ENCODE measurements at regions not wholly inside any gene's neighbourhood (a gene's known extent, or its start where the extent isn't known, plus 50 kb on each side); places are given as distances from the start of the nearest gene placed in this dataset.

GRCh38 chr3:16675805-16676204 lies 70.6 kb upstream of the DAZL start:
- H3K9me3 ChIP-seq (ENCODE audit: control insufficient read depth, low read length): no peaks in the 10 kb centered on the region
- no peaks in the 10 kb centered on the region for H3K27me3 ChIP-seq (ENCODE audit: control insufficient read depth, insufficient read depth)
- ATAC-seq: no peak
- H3K4me1 ChIP-seq (ENCODE audit: control insufficient read depth, insufficient read depth, low read length): no peaks in the 10 kb centered on the region
- H3K27ac ChIP-seq (ENCODE audit: low read length): no peak overlapping the region
- no peak for DNase-seq
- intact Hi-C loops (cut with DNase I): no loop called here
- H3K4me3 ChIP-seq (ENCODE audit: low read length): no peak overlapping the region

- WGBS: 85% methylated on average over 3 of the region's 3 CpGs
- no peaks in the 10 kb centered on the region for H3K4me1 ChIP-seq (ENCODE audit: control insufficient read depth, insufficient read depth, low read length)
- DNase-seq: no peak
- no peaks in the 10 kb centered on the region for H3K27me3 ChIP-seq (ENCODE audit: control insufficient read depth, insufficient read depth)
- ATAC-seq: no peak
- intact Hi-C loops (cut with DNase I): no loop called here
- H3K9me3 ChIP-seq (ENCODE audit: control insufficient read depth, low read length): no peaks in the 10 kb centered on the region
- H3K27ac ChIP-seq (ENCODE audit: low read length): no peak overlapping the region
- no peak overlapping the region for H3K4me3 ChIP-seq (ENCODE audit: low read length)
These were observed 81.5 kb upstream of the DAZL start for GRCh38 chr3:16686679-16687078.

DNA sequence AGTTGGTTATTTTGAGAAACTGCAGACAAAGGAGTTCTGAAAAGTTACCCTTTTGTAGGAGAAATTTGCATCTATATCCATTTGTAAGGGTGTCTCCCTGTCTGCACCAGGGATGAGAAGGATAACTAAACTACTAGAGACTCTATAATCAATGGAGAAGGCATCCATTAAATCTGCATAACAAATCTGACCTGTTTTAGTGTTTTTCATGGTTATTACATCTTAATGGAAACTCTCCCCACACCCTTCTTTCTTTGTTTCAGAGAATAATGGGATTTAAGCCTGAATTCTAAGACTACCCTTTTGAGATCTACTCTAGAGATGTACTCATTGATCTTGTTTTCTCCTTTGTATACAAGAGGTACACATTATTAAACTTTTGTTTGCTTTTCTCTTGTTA lies 82.0 kb upstream of the DAZL start:
- intact Hi-C loops (cut with DNase I): no loop called here
- ATAC-seq (no peak), DNase-seq (no peak)
- Histone ChIP-seq H3K27me3 (ENCODE audit: control insufficient read depth, insufficient read depth) (no peaks in the 10 kb centered on the region), H3K4me1 (ENCODE audit: control insufficient read depth, insufficient read depth, low read length) (no peaks in the 10 kb centered on the region), H3K4me3 (ENCODE audit: low read length) (no peak overlapping the region), H3K27ac (ENCODE audit: low read length) (no peak overlapping the region), H3K9me3 (ENCODE audit: control insufficient read depth, low read length) (no peaks in the 10 kb centered on the region)

DNA sequence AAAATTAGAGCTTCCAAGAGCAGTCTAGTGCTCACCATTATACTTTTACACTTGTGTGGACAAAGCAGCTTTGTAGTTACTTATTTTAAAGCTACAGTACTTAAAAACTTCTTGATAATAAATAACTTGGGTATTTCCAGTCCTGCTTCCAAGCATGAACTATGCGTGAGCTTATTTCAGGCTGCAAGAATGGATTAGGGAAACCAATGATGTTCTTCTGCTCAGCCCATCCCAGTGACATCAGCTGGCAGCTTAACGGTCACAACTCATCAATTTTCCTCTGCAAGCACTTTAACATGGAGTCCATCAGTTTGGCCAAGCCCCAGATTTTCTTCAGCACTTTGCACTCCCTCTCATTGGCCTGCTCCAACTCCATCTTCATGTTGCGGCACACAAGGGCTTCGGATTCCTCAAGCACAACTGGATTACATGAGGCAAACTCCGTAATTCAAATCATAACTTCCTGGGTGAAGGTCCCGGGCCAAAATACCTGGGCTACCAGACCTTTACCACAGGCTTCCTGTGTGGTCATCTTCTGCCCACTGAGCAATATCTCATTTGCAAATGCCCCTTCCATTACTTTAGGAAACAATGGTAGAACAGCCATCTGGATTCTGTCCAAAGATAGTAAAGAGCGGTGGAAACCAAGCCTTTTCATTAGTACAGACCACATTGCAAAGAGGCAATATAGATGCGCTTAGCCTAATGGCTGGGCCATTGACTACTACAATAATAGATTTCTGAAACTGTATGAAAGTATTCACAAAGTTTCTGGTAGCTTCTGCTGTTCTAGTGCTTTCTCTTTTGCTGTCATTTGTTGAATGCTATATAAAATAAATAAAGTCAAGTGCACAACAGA lies 87.5 kb upstream of the DAZL start:
- intact Hi-C loops (cut with DNase I): no loop called here
- 85% methylated on average over 8 of the region's 8 CpGs for WGBS
- no peak for DNase-seq
- H3K4me3 ChIP-seq (ENCODE audit: low read length): no peak overlapping the region
- H3K9me3 ChIP-seq (ENCODE audit: control insufficient read depth, low read length): no peaks in the 10 kb centered on the region
- no peak overlapping the region for H3K27ac ChIP-seq (ENCODE audit: low read length)
- no peaks in the 10 kb centered on the region for H3K4me1 ChIP-seq (ENCODE audit: control insufficient read depth, insufficient read depth, low read length)
- H3K27me3 ChIP-seq (ENCODE audit: control insufficient read depth, insufficient read depth): no peaks in the 10 kb centered on the region
- ATAC-seq: no peak

GRCh38 chr3:16693820-16694219 lies 88.6 kb upstream of the DAZL start:
- WGBS: 35% methylated on average over 2 of the region's 2 CpGs
- H3K27me3 ChIP-seq (ENCODE audit: control insufficient read depth, insufficient read depth): no peaks in the 10 kb centered on the region
- H3K27ac ChIP-seq (ENCODE audit: low read length): peak overlapping the region; percentile 27
- ATAC-seq (peak; percentile 68 to 78), DNase-seq (no peak)
- no peak overlapping the region for H3K4me3 ChIP-seq (ENCODE audit: low read length)
- H3K9me3 ChIP-seq (ENCODE audit: control insufficient read depth, low read length): no peaks in the 10 kb centered on the region
- peaks cover 2% of the 10 kb centered on the region for H3K4me1 ChIP-seq (ENCODE audit: control insufficient read depth, insufficient read depth, low read length)
- intact Hi-C loops (cut with DNase I): no loop called here

GRCh38 chr3:16695710-16696109 lies 90.5 kb upstream of the DAZL start:
- Histone ChIP-seq H3K27me3 (ENCODE audit: control insufficient read depth, insufficient read depth) (no peaks in the 10 kb centered on the region), H3K4me1 (ENCODE audit: control insufficient read depth, insufficient read depth, low read length) (peaks cover 2% of the 10 kb centered on the region), H3K4me3 (ENCODE audit: low read length) (no peak overlapping the region), H3K27ac (ENCODE audit: low read length) (no peak overlapping the region), H3K9me3 (ENCODE audit: control insufficient read depth, low read length) (no peaks in the 10 kb centered on the region)
- intact Hi-C loops (cut with DNase I): no loop called here
- ATAC-seq (no peak), DNase-seq (no peak)
- WGBS: 88% methylated on average over 4 of the region's 4 CpGs

DNA sequence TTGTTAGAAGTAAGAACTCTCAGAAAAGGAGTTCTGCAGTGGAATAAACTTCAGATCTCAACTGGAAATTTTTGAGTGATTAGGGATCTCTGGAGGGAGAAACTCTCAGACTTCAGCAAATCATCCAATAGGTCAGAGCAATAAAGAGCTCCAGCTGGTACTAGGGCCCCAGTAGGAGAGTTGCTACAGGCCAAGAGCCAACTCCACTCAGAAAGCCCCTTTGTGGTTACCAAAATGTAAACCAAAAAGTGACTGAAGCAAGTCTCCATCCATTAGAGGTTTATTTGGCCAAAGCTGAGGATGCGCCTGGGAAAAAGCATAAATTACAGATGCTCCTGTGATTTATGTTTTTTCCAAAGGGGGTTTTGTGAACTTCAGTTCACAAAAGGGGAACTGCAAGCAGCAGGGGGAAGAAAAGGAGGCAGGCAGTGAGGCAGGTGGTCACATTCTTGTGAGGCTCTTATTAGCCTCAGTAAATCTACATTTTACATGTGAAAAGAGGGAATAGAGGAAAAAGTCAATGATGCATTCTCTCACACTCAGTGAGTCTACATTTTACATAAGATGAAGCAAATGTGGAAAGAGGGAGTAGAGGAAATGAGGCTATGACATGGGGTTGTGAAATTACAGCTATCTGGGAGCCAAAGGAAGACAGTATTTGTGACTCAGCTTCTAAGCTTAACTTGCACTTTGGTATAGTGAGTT lies 92.4 kb upstream of the DAZL start:
- Histone ChIP-seq H3K4me3 (ENCODE audit: low read length) (no peak overlapping the region), H3K27ac (ENCODE audit: low read length) (no peak overlapping the region), H3K27me3 (ENCODE audit: control insufficient read depth, insufficient read depth) (no peaks in the 10 kb centered on the region), H3K9me3 (ENCODE audit: control insufficient read depth, low read length) (no peaks in the 10 kb centered on the region), H3K4me1 (ENCODE audit: control insufficient read depth, insufficient read depth, low read length) (peaks cover 2% of the 10 kb centered on the region)
- intact Hi-C loops (cut with DNase I): no loop called here
- DNase-seq: no peak
- 90% methylated on average over 1 of the region's 1 CpG for WGBS
- ATAC-seq: no peak

DNA sequence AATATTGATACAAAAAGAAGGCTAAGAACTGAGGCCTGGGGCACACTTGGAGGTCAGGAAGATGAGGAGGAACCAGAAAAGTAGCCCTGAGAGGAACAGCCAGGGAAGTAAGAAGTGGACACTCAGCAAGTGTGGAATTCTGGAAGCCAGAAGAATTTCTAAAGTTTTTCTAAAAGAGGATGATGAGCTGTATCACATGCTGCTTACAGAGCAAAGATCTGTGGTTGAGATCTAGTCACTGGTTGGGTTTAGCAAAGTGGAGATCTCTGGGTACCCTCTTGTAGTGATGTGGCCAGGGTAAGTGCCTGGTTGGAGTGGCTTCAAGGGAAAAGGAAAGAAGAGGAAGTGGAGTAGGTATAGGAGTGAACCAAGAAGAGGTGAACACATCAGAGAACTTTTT lies 95.4 kb upstream of the DAZL start:
- H3K27me3 ChIP-seq (ENCODE audit: control insufficient read depth, insufficient read depth): no peaks in the 10 kb centered on the region
- no peak overlapping the region for H3K27ac ChIP-seq (ENCODE audit: low read length)
- DNase-seq: no peak
- no peak overlapping the region for H3K4me3 ChIP-seq (ENCODE audit: low read length)
- no peaks in the 10 kb centered on the region for H3K9me3 ChIP-seq (ENCODE audit: control insufficient read depth, low read length)
- H3K4me1 ChIP-seq (ENCODE audit: control insufficient read depth, insufficient read depth, low read length): peaks cover 2% of the 10 kb centered on the region
- intact Hi-C loops (cut with DNase I): no loop called here
- ATAC-seq: no peak

DNA sequence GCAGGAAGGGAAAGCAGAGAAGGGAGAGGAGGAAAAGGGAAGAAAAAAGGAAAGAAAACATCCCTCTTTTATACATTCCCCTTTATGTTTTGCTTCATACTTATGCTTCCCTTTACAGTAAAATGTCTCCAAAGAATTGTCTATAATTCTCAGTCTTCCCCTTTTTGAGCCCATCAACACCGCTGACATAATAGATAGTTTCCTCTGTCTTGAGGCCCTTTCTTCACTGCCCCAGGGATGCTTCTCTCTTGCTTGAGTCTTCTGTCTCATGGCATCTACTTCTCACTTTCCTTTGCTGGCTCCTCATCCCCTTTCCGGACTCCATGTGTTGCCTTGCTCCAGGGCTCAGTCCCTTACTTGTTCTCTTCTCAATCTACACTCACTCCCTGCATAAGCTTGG lies 99.7 kb upstream of the DAZL start:
- intact Hi-C loops (cut with DNase I): no loop called here
- no peaks in the 10 kb centered on the region for H3K4me1 ChIP-seq (ENCODE audit: control insufficient read depth, insufficient read depth, low read length)
- DNase-seq (no peak), ATAC-seq (peak in 1 of 2 donors; percentile 29)
- no peak overlapping the region for H3K4me3 ChIP-seq (ENCODE audit: low read length)
- no peaks in the 10 kb centered on the region for H3K9me3 ChIP-seq (ENCODE audit: control insufficient read depth, low read length)
- no peak overlapping the region for H3K27ac ChIP-seq (ENCODE audit: low read length)
- no peaks in the 10 kb centered on the region for H3K27me3 ChIP-seq (ENCODE audit: control insufficient read depth, insufficient read depth)
- 84% methylated on average over 2 of the region's 2 CpGs for WGBS

- Histone ChIP-seq H3K27me3 (ENCODE audit: control insufficient read depth, insufficient read depth) (no peaks in the 10 kb centered on the region), H3K4me3 (ENCODE audit: low read length) (no peak overlapping the region), H3K4me1 (ENCODE audit: control insufficient read depth, insufficient read depth, low read length) (no peaks in the 10 kb centered on the region), H3K27ac (ENCODE audit: low read length) (no peak overlapping the region), H3K9me3 (ENCODE audit: control insufficient read depth, low read length) (no peaks in the 10 kb centered on the region)
- DNase-seq (no peak), ATAC-seq (no peak)
- intact Hi-C loops (cut with DNase I): no loop called here
- 52% methylated on average over 4 of the region's 4 CpGs for WGBS
These were observed 102.0 kb upstream of the DAZL start for GRCh38 chr3:16707260-16707659.

DNA sequence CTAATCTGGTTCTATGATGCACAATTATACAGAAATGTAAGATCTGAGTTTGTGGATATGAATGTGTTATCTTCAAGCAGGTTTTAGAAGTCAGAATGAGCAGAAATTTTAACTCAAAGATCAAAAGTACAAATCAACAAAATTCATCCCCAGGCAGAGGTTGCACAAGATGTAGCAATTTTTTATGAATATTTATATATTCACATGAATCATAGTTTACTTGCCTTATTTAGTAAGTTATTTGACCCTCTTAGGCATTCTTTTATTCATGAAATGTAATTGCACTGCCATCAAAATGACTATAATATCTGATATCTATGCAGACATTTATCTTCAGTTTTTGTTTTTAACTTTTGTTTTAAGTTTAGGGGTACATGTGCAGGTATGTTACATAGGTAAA lies 103.1 kb upstream of the DAZL start:
- no peak overlapping the region for H3K27ac ChIP-seq (ENCODE audit: low read length)
- ATAC-seq (no peak), DNase-seq (no peak)
- intact Hi-C loops (cut with DNase I): no loop called here
- no peak overlapping the region for H3K4me3 ChIP-seq (ENCODE audit: low read length)
- no peaks in the 10 kb centered on the region for H3K4me1 ChIP-seq (ENCODE audit: control insufficient read depth, insufficient read depth, low read length)
- H3K27me3 ChIP-seq (ENCODE audit: control insufficient read depth, insufficient read depth): no peaks in the 10 kb centered on the region
- H3K9me3 ChIP-seq (ENCODE audit: control insufficient read depth, low read length): no peaks in the 10 kb centered on the region
